Activated T-cell treated with anti-CD3 and anti-CD28 coated beads, Interleukin-2, amount 50 U/mL, for 1 hour (primary cell): ENCODE measurements at regions not wholly inside any gene's neighbourhood (a gene's known extent, or its start where the extent isn't known, plus 50 kb on each side); places are given as distances from the start of the nearest gene placed in this dataset.

Source experiments
- DNase-seq: peaks from one replicate; pipeline ENCODE4 v3.0.0-alpha.2; 2020

DNA sequence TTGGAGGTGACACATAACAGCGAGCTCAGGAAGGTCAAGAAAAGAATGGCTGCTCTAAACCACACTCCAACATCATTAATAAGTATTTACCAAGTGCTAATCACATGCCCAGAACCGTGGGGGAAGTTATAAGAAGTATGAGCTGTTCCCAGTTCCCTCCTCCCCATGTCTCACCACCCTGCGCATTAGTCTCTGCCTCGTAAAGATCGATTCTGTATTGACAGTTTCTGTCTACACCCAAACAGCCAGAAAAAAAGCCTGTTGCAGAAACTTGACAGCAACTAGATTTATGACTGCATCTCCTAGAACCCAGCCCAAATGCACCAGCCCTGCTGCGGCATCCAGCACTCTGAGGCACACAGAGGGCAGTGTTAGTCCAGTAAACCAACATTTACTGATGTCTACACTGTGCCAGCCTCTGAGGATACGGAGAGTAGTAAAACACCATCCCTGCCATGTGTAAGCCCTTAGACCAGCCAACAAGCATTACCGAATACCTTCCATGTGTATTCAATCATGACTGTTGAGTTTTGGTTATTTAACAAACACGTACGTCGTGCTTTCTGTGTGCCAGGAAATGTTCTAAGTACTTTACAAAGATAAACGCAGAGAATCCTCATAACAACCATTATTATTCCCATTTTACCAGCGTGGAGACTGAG is 63.6 kb upstream of the ZBTB40 start:
- no peak for DNase-seq

DNA sequence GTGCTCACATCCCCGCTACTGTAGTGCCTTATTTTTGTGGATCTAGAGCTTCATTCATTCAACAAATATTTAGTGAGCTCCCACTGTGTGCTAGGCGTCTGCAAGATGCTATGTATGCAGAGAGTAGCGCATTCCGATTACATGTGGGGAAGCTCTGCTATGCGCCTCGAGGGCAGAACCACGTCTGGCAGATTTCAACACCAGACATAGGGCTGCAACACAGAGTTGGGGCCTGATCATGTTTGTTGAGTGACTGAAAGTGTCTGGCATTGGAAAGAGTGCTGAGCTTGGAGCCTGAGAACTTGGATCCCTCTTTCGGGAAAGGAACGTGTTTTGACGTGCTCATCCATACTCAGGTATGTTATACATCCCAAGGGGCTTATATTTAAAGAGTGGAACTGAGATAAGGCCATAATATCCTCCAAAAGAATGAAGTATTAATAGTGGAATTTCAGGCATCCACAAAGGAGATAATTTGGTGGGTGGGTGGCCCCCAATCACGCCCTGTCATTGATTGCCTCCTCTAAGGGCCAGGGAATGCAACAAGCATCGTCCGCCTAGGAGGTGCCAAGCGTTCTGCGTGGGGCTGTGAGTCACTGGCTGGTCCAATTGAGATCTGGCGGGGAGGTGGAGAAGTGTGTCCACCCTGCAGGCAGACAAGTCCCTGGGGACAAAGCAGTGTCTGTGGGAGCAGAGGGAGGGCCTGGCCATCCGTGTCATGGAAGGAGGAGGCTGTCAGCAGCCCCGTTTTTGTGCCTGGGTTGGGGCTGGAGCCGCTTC is 62.8 kb upstream of the ZBTB40 start:
- DNase-seq: no peak

- DNase-seq: no peak
These were observed 58.1 kb upstream of the ZBTB40 start for GRCh38 chr1:22393587-22393986.

DNA sequence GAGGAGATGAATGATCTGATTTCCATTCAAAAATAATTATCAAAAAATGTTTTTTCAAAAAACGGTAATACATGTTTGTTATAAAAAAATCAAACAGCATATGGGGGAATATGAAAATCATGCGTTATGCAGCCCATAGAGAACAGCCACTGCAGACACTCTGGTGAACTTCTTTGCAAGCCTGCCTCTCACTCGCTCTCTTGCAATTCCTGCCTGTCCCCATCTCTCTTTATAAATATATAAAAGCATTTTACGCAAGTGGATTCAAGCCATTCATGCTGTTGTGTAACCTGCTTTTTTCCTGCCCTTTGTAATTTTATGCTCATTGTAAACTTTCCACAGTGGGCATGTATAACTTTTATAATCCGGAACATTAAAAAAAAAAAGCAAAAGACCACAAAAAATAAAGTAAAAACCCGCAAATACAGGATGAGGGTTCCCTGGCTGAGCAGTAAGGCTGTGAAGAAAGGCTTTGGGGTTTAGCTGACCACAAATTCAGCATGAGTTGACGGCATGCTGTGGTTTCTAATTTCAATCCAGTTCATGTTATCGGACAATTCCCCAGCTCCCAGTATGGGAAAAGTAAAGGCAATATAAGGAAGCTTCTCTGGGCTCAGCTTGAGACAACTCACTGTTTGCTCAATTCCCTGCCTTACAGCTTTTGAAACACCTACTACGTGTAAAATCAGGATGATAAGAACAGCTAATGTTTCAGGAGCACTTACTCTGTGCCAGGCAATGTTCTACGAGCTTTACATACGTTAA is 52.8 kb upstream of the ZBTB40 start:
- DNase-seq: no peak

DNA sequence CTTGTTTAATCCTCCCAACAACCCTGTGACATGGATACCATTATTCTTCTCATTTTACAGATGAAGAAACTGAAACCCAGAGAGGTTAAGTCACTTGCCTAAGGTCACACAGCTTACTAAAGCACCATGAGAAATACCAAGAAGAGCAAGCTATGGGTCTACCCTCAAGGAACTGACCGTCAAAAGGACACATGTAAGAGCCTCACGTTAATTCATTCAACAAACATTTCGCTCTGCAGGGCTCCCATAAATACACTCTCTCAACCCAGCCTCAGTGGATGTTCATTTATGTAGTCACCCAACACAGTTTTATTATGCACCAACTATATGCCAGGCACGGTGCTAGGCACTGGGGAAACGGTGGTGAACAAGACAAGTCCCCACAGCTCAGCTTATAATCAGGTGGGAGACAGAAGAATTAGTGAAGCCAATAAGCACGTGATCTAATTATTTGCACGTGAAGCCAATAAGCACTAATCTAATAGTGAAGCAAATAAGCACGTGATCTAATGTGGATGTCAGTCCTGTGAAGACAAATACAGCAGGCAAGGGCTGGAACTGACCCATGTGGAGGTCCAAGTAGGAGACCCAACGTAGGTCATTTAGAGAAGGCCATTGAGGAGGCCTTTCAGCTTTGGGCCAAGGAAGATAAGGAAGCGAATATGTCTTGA is 52.1 kb upstream of the ZBTB40 start:
- DNase-seq: no peak
